Cardiac fibroblast (primary cell): ENCODE measurements at regions not wholly inside any gene's neighbourhood (a gene's known extent, or its start where the extent isn't known, plus 50 kb on each side); places are given as distances from the start of the nearest gene placed in this dataset.

Source experiments
- DNase-seq, 2 donors: peaks; one replicate each; pipeline versions ENCODE4 v3.0.0 to v3.0.0-alpha.2; 2010; ENCODE audit warnings: low read depth in 2 of 2
- H3K4me3 ChIP-seq, 2 donors: replicated peaks in 1 of 2; 1 replicate in 1 of 2; 2 replicates in 1 of 2; pipeline ENCODE4 v1.5.1; 2011; ENCODE audit warnings: low read depth in 2 of 2, low read length in 2 of 2, mild to moderate bottlenecking in 2 of 2, moderate library complexity in 1 of 2
- TF ChIP-seq, protein P1 (sequence below): IDR thresholded peaks from one replicate; pipeline ENCODE4 v1.5.1; 2011; ENCODE audit warnings: low read depth, mild to moderate bottlenecking, low read length, inconsistent platforms

DNA sequence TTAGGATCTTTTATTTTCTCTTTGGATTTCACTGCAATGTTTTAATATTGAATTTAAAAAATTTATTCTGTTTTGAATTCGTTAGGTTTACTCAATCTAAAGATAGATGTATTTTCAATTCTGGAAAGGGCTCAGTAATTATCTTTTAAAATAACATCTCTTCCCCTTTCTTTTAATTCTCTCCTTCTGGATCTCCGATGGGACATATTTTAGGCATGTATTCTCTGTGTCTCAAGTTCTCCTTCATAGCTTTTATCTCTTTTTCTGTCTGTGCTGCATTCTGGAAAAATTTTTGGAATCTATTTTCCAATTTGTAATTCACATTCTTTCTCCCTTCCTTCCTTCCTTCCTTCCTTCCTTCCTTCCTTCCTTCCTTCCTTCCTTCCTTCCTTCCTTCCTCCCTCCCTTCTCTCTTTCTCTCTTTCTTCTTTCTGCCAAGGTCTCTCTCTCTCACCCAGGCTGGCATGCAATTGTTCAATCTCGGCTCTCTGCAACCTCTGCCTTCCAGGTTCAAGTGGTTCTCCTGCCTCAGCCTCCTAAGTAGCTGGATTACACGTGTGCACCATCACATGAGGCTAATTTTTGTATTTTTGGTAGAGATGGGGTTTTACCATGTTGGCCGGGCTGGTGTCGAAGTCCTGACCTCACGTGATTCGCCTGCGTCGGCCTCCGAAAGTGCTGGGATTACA lies 98.5 kb upstream of the CTTNBP2 start:
- DNase-seq = no peak
- H3K4me3 ChIP-seq = no peak overlapping the region
- TF ChIP-seq, protein P1, sequence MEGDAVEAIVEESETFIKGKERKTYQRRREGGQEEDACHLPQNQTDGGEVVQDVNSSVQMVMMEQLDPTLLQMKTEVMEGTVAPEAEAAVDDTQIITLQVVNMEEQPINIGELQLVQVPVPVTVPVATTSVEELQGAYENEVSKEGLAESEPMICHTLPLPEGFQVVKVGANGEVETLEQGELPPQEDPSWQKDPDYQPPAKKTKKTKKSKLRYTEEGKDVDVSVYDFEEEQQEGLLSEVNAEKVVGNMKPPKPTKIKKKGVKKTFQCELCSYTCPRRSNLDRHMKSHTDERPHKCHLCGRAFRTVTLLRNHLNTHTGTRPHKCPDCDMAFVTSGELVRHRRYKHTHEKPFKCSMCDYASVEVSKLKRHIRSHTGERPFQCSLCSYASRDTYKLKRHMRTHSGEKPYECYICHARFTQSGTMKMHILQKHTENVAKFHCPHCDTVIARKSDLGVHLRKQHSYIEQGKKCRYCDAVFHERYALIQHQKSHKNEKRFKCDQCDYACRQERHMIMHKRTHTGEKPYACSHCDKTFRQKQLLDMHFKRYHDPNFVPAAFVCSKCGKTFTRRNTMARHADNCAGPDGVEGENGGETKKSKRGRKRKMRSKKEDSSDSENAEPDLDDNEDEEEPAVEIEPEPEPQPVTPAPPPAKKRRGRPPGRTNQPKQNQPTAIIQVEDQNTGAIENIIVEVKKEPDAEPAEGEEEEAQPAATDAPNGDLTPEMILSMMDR = no peak

DNA sequence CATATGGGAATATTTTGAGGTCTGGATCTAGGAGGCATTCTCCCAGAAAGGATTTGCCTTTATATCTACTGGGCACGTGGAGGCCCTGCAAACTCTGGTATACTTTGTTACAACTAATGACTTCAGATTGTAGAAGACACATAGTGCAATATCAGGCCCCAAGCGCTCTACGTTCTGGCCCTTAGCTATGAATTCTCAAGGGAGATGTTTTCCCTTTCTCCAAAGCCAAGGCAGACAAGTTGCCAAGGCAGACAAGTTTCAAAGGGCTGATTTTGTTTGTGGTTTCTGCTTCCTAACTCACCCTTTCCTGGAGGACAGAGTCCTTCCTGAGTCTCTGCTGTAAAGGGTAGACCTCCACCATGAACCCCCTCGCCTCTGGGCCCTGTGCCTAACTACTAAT lies 99.4 kb upstream of the CTTNBP2 start:
- no peak overlapping the region for H3K4me3 ChIP-seq
- no peak for DNase-seq
- TF ChIP-seq, protein P1 = no peak

DNA sequence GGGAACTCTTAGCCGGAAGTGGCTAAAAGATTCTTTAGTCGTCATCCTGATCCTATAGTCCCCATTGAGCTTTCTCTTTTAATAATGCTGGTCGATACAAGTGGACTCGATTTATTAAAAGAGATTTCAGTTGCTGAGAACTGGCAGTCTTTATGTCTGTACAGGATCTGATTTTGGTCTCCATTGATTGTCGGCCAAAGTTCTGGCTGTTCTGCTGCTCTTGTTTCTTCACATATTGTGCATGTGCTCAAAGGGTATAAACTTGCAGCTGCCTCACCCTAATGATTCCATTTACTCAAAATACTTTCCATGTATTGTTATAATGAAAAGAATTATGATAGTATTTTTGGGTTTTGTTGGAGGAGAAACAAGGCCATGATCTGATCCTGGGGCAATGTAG lies 100.7 kb upstream of the CTTNBP2 start:
- no peak overlapping the region for H3K4me3 ChIP-seq
- TF ChIP-seq, protein P1 = no peak
- no peak for DNase-seq

DNA sequence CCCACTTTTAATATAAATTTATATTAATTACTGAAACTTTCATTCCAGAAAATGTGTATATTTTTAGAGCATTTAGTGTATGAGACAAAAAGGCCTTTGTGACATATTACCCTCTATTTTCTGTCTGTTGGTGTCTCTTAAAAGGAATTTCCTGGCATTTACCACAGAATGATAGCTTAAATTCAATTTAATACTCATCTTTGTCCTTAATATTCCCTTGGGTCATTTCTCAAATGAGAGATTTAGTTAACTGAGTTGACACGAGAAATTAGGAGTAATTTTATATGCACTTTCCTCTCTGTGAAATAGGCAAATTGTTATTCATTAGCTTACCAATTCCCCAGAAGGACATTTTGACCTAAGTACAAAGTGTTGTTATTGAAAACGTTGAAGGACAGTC lies 101.7 kb upstream of the CTTNBP2 start:
- H3K4me3 ChIP-seq = no peak overlapping the region
- TF ChIP-seq, protein P1 = no peak
- no peak for DNase-seq

DNA sequence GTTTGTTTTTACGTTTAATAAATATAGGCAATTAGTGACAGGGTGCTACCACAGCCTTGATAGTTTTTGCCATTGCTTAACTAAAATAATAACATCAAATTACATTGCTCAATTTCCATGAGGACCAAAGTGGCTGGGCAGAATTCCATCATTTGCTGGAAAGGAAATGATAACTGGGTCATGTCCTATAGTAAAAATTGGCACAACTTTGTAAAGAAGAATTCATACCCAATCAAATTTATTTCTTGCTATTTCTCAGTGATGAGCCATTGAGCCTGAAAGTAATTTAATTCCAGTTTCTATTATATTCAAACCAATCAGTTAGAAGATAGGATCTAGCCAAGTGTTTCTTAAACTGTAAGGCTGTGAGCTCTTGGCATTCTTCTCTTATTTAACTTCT lies 102.2 kb upstream of the CTTNBP2 start:
- no peak for DNase-seq
- no peak overlapping the region for H3K4me3 ChIP-seq
- TF ChIP-seq, protein P1 = no peak

DNA sequence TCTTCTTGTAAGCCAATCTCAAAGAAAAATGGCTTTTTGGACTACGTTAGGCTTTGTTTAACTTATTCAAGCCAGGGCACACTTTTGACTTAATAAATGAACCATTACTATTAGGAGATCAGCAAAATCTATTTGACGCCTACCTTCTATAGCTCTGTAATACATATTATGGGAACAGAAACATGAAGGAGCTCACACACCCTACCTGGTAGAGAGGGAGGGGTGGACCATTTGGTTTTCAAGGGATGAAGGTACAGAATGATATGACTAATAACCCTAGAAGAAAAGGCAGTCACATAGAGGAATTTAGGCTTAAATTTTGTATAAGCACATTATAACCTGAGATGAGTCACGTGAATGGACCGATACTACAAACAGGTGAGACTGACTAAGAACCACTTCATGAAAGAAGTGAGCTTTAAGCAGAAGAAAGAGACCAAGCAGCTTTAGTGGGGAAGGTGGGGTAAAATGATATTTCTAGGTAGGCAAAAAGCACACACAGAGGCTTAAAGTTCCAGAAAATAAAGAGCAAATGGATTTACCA lies 106.8 kb upstream of the CTTNBP2 start:
- DNase-seq = no peak
- H3K4me3 ChIP-seq = no peak overlapping the region
- TF ChIP-seq, protein P1 = no peak
